Upper lobe of left lung (tissue), 4 donors: ENCODE measurements at regions not wholly inside any gene's neighbourhood (a gene's known extent, or its start where the extent isn't known, plus 50 kb on each side); places are given as distances from the start of the nearest gene placed in this dataset.

ENCODE experiments used
- POLR2A ChIP-seq, 4 donors: fragments of 450-650 bp; IDR thresholded peaks; one replicate each; pipeline ENCODE4 v1.5.1; 2016 to 2017; ENCODE audit warnings: antibody characterized with exemption in 4 of 4, mild to moderate bottlenecking in 2 of 4
- TF ChIP-seq, protein P1 (sequence below), 6 experiments: fragments of 450-650 bp in 4 of 6; fragments of 200-600 bp in 2 of 6; sonication (generic) in 2 of 6; IDR thresholded peaks; one replicate each; pipeline ENCODE4 v1.5.1; 2016 to 2019; ENCODE audit warnings: antibody characterized with exemption in 6 of 6

DNA sequence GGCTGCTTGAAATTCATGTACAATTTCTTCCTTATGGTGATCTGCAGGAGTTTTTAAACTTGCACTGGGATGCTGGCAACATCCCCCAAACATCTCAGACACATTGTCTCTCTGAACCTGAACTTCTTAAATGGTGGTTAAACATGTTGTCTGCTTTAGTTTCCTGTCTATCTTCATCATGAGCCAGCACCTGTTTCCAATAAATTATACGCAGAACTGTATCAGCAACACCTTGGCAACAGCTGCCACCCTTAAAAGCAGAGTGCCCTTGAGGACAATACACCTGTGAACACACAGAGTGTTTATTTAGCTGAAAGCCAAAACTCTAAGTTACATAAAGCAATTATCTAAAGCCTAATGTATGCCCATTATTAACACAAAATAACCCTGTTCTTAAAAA is 242.9 kb downstream of the WNT5A start:
- TF ChIP-seq POLR2A (IDR thresholded peaks at IDR 0.05): no peak
- TF ChIP-seq, protein P1, sequence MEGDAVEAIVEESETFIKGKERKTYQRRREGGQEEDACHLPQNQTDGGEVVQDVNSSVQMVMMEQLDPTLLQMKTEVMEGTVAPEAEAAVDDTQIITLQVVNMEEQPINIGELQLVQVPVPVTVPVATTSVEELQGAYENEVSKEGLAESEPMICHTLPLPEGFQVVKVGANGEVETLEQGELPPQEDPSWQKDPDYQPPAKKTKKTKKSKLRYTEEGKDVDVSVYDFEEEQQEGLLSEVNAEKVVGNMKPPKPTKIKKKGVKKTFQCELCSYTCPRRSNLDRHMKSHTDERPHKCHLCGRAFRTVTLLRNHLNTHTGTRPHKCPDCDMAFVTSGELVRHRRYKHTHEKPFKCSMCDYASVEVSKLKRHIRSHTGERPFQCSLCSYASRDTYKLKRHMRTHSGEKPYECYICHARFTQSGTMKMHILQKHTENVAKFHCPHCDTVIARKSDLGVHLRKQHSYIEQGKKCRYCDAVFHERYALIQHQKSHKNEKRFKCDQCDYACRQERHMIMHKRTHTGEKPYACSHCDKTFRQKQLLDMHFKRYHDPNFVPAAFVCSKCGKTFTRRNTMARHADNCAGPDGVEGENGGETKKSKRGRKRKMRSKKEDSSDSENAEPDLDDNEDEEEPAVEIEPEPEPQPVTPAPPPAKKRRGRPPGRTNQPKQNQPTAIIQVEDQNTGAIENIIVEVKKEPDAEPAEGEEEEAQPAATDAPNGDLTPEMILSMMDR (IDR thresholded peaks at IDR 0.05): no peak
